K562 (cell line): ENCODE measurements at regions not wholly inside any gene's neighbourhood (a gene's known extent, or its start where the extent isn't known, plus 50 kb on each side); places are given as distances from the start of the nearest gene placed in this dataset.

Experiments
- ATAC-seq: fragments of 200-7000 bp; cut with Tn5 transposase; 3 replicates; pipeline ENCODE4 v1.9.1; 2020; ENCODE audit warnings: moderate library complexity
- BruUV-seq: library from RNA; stranded (reverse); fragments of 400-500 nt; replicated peaks from 2 replicates; lab custom pipeline; 2021; lab: Mats Ljungman, UMichigan
- CTCF ChIA-PET: fragments of 300-600 bp; formaldehyde crosslinking; extraction: SDS; loops from one replicate; lab custom pipeline; 2021; ENCODE audit warnings: low intra/inter-chr PET ratio; lab: Yijun Ruan, JAX
- POLR2A ChIA-PET: fragments of 300-600, 350-650 bp; sonication (Branson Sonifier 250); formaldehyde crosslinking; extraction: SDS; loops from one replicate; lab custom pipeline; 2021; ENCODE audit warnings: antibody characterized with exemption, inconsistent platforms; lab: Yijun Ruan, JAX
- DNase-seq, 4 experiments: peaks; one replicate each; pipeline versions ENCODE4 v3.0.0 to v3.0.0-alpha.2; 2011 to 2018; ENCODE audit warnings: low spot score in 3 of 4, mixed read lengths in 3 of 4; ENCODE audit errors: extremely low read depth in 1 of 4
- FAIRE-seq: peaks from 2 replicates; lab custom pipeline; 2011; peaks lifted over from hg19 to GRCh38; lab: Jason Lieb, UNC
- H2AFZ ChIP-seq: 2 replicates; pipeline ENCODE4 v1.6.0; 2011; ENCODE audit warnings: low read depth, low read length, control low read depth, inconsistent platforms
- H3K27ac ChIP-seq: fragments of 200-600 bp; 3 replicates; pipeline ENCODE4 v1.8.0; 2011; ENCODE audit warnings: low read depth, mild to moderate bottlenecking, control low read depth, inconsistent platforms, low read length, moderate library complexity, mixed read lengths; ENCODE audit errors: extremely low read depth
- H3K27me3 ChIP-seq, 2 experiments: fragments of 300-600 bp in 1 of 2; 2 replicates in 1 of 2; 3 replicates in 1 of 2; pipeline versions ENCODE4 v1.6.0 to v1.8.0; 2011; ENCODE audit warnings: inconsistent platforms in 2 of 2, low read length in 2 of 2, mild to moderate bottlenecking in 1 of 2, mixed read lengths in 1 of 2, moderate library complexity in 1 of 2; ENCODE audit not compliant: control insufficient read depth in 2 of 2, insufficient read depth in 2 of 2
- H3K36me3 ChIP-seq: fragments of 300-600 bp; 3 replicates; pipeline ENCODE4 v1.8.0; 2011; ENCODE audit warnings: mild to moderate bottlenecking, low read length, inconsistent platforms; ENCODE audit not compliant: control insufficient read depth, insufficient read depth
- H3K4me1 ChIP-seq, 2 experiments: fragments of 200-600 bp in 1 of 2; replicated peaks in 1 of 2; 2 replicates in 1 of 2; 3 replicates in 1 of 2; pipeline versions ENCODE4 v1.5.1 to v1.8.0; 2011; ENCODE audit warnings: inconsistent platforms in 2 of 2, low read length in 2 of 2, mild to moderate bottlenecking in 1 of 2, mixed read lengths in 1 of 2, moderate library complexity in 1 of 2; ENCODE audit not compliant: control insufficient read depth in 2 of 2, insufficient read depth in 2 of 2
- H3K4me2 ChIP-seq: 2 replicates; pipeline ENCODE4 v1.6.1; 2011; ENCODE audit warnings: low read length, control low read depth, inconsistent platforms, mixed read lengths; ENCODE audit not compliant: insufficient read depth
- H3K4me3 ChIP-seq: fragments of 200-600 bp; sonication (generic), shearing (Covaris generic); 2 replicates; pipeline ENCODE4 v1.5.1; 2016; ENCODE audit warnings: control low read depth, inconsistent platforms
- H3K79me2 ChIP-seq: fragments of 200-600 bp; 3 replicates; pipeline ENCODE4 v1.8.0; 2011; ENCODE audit warnings: low read length, inconsistent platforms; ENCODE audit not compliant: control insufficient read depth, insufficient read depth
- H3K9ac ChIP-seq, 2 experiments: 2 replicates each; pipeline versions ENCODE4 v1.6.0 to v1.6.1; 2011; ENCODE audit warnings: low read depth in 2 of 2, low read length in 2 of 2, control low read depth in 1 of 2, inconsistent platforms in 1 of 2, mild to moderate bottlenecking in 1 of 2, mixed read lengths in 1 of 2; ENCODE audit not compliant: insufficient read depth in 1 of 2
- H3K9me1 ChIP-seq: one replicate; pipeline ENCODE4 v1.6.0; 2011; ENCODE audit warnings: inconsistent platforms, mild to moderate bottlenecking, low read length, moderate library complexity; ENCODE audit not compliant: control insufficient read depth, insufficient read depth
- H3K9me3 ChIP-seq: replicated peaks from 2 replicates; pipeline ENCODE4 v1.5.1; 2011; ENCODE audit warnings: low read depth, low read length, inconsistent platforms; ENCODE audit not compliant: control insufficient read depth, insufficient read depth
- H4K20me1 ChIP-seq: replicated peaks from 2 replicates; pipeline ENCODE4 v1.6.1; 2011; ENCODE audit warnings: low read length, inconsistent platforms, mixed read lengths; ENCODE audit not compliant: control insufficient read depth, insufficient read depth
- MCM2 ChIP-seq: fragments of 450-650 bp; IDR thresholded peaks from 2 replicates; pipeline ENCODE4 v1.6.1; 2017; ENCODE audit warnings: low read depth, mild to moderate bottlenecking
- RFX1 ChIP-seq: fragments of 450-650 bp; IDR thresholded peaks from 2 replicates; pipeline ENCODE4 v1.6.1; 2016; ENCODE audit warnings: mild to moderate bottlenecking, moderate library complexity
- ZNF609 ChIP-seq: sonication (generic); formaldehyde crosslinking; IDR thresholded peaks from 2 replicates; pipeline ENCODE4 v1.8.1; 2023; ENCODE audit warnings: missing genetic modification reagents, mild to moderate bottlenecking, borderline replicate concordance
- WGBS: fragments of 100-300 bp; shearing (Covaris generic); methylation state at CpG from one replicate; pipeline ENCODE4 v1.1.6; 2016; ENCODE audit warnings: low coverage, mixed read lengths; ENCODE audit not compliant: insufficient coverage; ENCODE audit errors: missing lambda C conversion rate; 5-methylcytosine and 5-hydroxymethylcytosine counted together
- in situ Hi-C: fragments of 300-500 bp; cut with MboI; formaldehyde crosslinking; loops from 4 replicates; pipeline ENCODE4 v1.15.0; 2018; ENCODE audit warnings: inconsistent platforms, mixed read lengths
- intact Hi-C: fragments of 100-400 bp; cut with micrococcal nuclease; formaldehyde crosslinking; loops from 2 replicates; pipeline ENCODE4 v1.14.2; 2022

- no peak overlapping the region for H3K4me2 ChIP-seq
- no peak for FAIRE-seq
- no peaks in the 10 kb centered on the region for H3K27me3 ChIP-seq
- H3K9me3 ChIP-seq, result no peaks in the 10 kb centered on the region
- H3K9ac ChIP-seq, result no peak overlapping the region
- no peak overlapping the region for H3K4me3 ChIP-seq
- no peaks in the 10 kb centered on the region for H3K9me1 ChIP-seq
- TF ChIP-seq MCM2 (no peak), RFX1 (0 out of 2 replicates have a peak, but pooled peaks have one; percentile 38), ZNF609 (CRISPR knock-in tag) (no peak)
- H2AFZ ChIP-seq, result no peak overlapping the region
- DNase-seq, result no peak
- no TSS peak for BruUV-seq
- in situ Hi-C loops (no loop called here), intact Hi-C loops (no loop called here)
- no peaks in the 10 kb centered on the region for H3K79me2 ChIP-seq
- H3K36me3 ChIP-seq, result no peaks in the 10 kb centered on the region
- WGBS, result 0% methylated on average over 4 of the region's 4 CpGs
- ChIA-PET CTCF (no interaction called here), POLR2A (no interaction called here)
- no peak overlapping the region for H3K27ac ChIP-seq
- no peaks in the 10 kb centered on the region for H4K20me1 ChIP-seq
- no peaks in the 10 kb centered on the region for H3K4me1 ChIP-seq
- no peak for ATAC-seq
These were observed 56.0 kb upstream of the PTPRM start for GRCh38 chr18:7511106-7511505.
